OCI-LY1 (cell line): ENCODE measurements at regions not wholly inside any gene's neighbourhood (a gene's known extent, or its start where the extent isn't known, plus 50 kb on each side); places are given as distances from the start of the nearest gene placed in this dataset.

Experiments
- H2AFZ ChIP-seq: fragments of 200-600 bp; sonication (generic), shearing (Covaris generic); 2 replicates; pipeline ENCODE4 v1.6.0; 2014; ENCODE audit warnings: antibody characterized with exemption, mild to moderate bottlenecking, low read length
- H3F3A ChIP-seq: fragments of 200-600 bp; sonication (generic), shearing (Covaris generic); 2 replicates; pipeline ENCODE4 v1.6.0; 2014; ENCODE audit warnings: mild to moderate bottlenecking, antibody characterized with exemption, low read length, moderate library complexity; ENCODE audit not compliant: insufficient read depth
- H3K27ac ChIP-seq: fragments of 200-600 bp; sonication (generic); 2 replicates; pipeline ENCODE4 v1.5.1; 2014; ENCODE audit warnings: low read length, mixed run types, mild to moderate bottlenecking, low read depth; ENCODE audit not compliant: poor library complexity, severe bottlenecking
- H3K27me3 ChIP-seq: fragments of 200-600 bp; sonication (generic); 2 replicates; pipeline ENCODE4 v1.6.0; 2014; ENCODE audit warnings: antibody characterized with exemption, mild to moderate bottlenecking, low read length, moderate library complexity; ENCODE audit not compliant: insufficient read depth
- H3K36me3 ChIP-seq: fragments of 200-600 bp; sonication (generic); 2 replicates; pipeline ENCODE4 v1.6.1; 2014; ENCODE audit warnings: mild to moderate bottlenecking, antibody characterized with exemption, low read length, moderate library complexity, mixed read lengths; ENCODE audit not compliant: insufficient read depth
- H3K4me1 ChIP-seq: fragments of 200-600 bp; sonication (generic); 2 replicates; pipeline ENCODE4 v1.5.1; 2014; ENCODE audit warnings: mild to moderate bottlenecking, low read length, moderate library complexity; ENCODE audit not compliant: insufficient read depth, severe bottlenecking
- H3K4me2 ChIP-seq: fragments of 200-600 bp; sonication (generic), shearing (Covaris generic); 2 replicates; pipeline ENCODE4 v1.6.1; 2014; ENCODE audit warnings: low read length
- H3K4me3 ChIP-seq: fragments of 200-600 bp; sonication (generic); 2 replicates; pipeline ENCODE4 v1.5.1; 2014; ENCODE audit warnings: low read length, low read depth, mild to moderate bottlenecking, mixed read lengths; ENCODE audit not compliant: poor library complexity, severe bottlenecking
- H3K79me2 ChIP-seq: fragments of 200-600 bp; shearing (Covaris generic); 2 replicates; pipeline ENCODE4 v1.6.1; 2016; ENCODE audit warnings: mixed run types, low read length, mixed read lengths; ENCODE audit not compliant: insufficient read depth
- H3K9ac ChIP-seq: fragments of 200-600 bp; sonication (generic), shearing (Covaris generic); 2 replicates; pipeline ENCODE4 v1.6.1; 2014; ENCODE audit warnings: mild to moderate bottlenecking, low read length, mixed read lengths
- H3K9me2 ChIP-seq: fragments of 200-600 bp; sonication (generic), shearing (Covaris generic); 2 replicates; pipeline ENCODE4 v1.6.1; 2014; ENCODE audit warnings: low read depth, mild to moderate bottlenecking, low read length, mixed read lengths
- H3K9me3 ChIP-seq: fragments of 200-600 bp; shearing (Covaris generic); 2 replicates; pipeline ENCODE4 v1.6.1; 2014; ENCODE audit warnings: low read length, mixed read lengths
- H4K20me1 ChIP-seq: fragments of 200-600 bp; sonication (generic), shearing (Covaris generic); 2 replicates; pipeline ENCODE4 v1.6.0; 2016; ENCODE audit warnings: mild to moderate bottlenecking, low read length; ENCODE audit not compliant: insufficient read depth
- CTCF ChIP-seq: fragments of 200-600 bp; sonication (generic), shearing (Covaris generic); IDR thresholded peaks from 2 replicates; pipeline ENCODE4 v1.5.1; 2017; ENCODE audit warnings: mild to moderate bottlenecking, antibody characterized with exemption, low read length, moderate library complexity, mixed read lengths
- EZH2 ChIP-seq: fragments of 200-600 bp; sonication (generic), shearing (Covaris generic); IDR thresholded peaks from 2 replicates; pipeline ENCODE4 v1.8.0; 2017; ENCODE audit warnings: borderline replicate concordance, mixed run types, mild to moderate bottlenecking, antibody characterized with exemption, low read length, moderate library complexity, mixed read lengths

DNA sequence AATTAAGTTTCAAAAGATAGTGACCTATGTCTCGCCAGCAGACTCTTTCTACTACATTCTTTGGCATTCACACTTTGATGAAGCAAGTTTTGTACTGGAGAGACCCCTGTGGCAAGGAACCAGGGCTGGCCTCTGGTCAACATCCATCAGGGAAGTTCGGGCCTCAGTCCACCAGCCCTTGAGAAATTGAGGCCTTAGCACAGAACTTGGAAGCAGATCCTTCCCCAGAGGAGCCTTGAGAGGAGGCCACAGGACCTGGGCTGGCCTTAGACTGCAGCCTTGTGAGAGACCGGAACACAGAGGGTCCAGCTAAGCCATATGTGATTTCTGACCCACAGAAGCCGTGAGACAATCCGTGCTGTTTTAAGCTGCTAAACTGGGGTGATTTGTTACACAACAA is 317.9 kb downstream of the ZSWIM6 start:
- Histone ChIP-seq H3K4me3 (no peak overlapping the region), H3K79me2 (no peaks in the 10 kb centered on the region), H3K4me2 (no peak overlapping the region), H3F3A (no peaks in the 10 kb centered on the region), H3K9me3 (no peaks in the 10 kb centered on the region), H3K27me3 (no peaks in the 10 kb centered on the region), H4K20me1 (no peaks in the 10 kb centered on the region), H3K36me3 (no peaks in the 10 kb centered on the region), H3K27ac (no peak overlapping the region), H2AFZ (no peak overlapping the region), H3K4me1 (no peaks in the 10 kb centered on the region), H3K9ac (no peak overlapping the region), H3K9me2 (no peaks in the 10 kb centered on the region)
- TF ChIP-seq EZH2 (no peak), CTCF (no peak)

DNA sequence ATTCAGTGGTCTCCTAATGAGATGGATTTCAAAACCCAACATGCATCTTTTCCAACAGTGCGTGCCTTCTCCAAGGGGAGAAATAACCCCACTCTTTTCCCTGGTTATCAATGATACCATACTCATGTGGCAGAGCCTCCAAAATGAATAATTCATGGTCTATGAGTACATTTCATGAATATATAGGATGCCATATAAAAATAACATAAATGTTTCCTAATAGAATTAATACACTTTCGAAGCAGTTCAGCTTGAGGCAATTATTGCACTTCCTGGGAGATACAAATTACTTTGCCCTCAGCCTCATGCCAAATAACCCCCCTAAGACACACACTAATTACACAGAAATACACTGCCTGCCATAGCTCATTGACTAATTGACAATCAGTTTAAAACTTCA is 318.6 kb downstream of the ZSWIM6 start:
- no peak overlapping the region for H2AFZ ChIP-seq
- H4K20me1 ChIP-seq: no peaks in the 10 kb centered on the region
- no peak for TF ChIP-seq CTCF
- no peak for TF ChIP-seq EZH2
- H3K4me1 ChIP-seq: no peaks in the 10 kb centered on the region
- H3K27me3 ChIP-seq: no peaks in the 10 kb centered on the region
- H3K4me2 ChIP-seq: no peak overlapping the region
- H3K27ac ChIP-seq: no peak overlapping the region
- no peaks in the 10 kb centered on the region for H3K36me3 ChIP-seq
- no peaks in the 10 kb centered on the region for H3F3A ChIP-seq
- no peaks in the 10 kb centered on the region for H3K79me2 ChIP-seq
- no peak overlapping the region for H3K4me3 ChIP-seq
- no peak overlapping the region for H3K9ac ChIP-seq
- H3K9me2 ChIP-seq: no peaks in the 10 kb centered on the region
- no peaks in the 10 kb centered on the region for H3K9me3 ChIP-seq

- Histone ChIP-seq H3K79me2 (no peaks in the 10 kb centered on the region), H3K4me1 (no peaks in the 10 kb centered on the region), H3K4me3 (no peak overlapping the region), H3K9me3 (no peaks in the 10 kb centered on the region), H3K27me3 (no peaks in the 10 kb centered on the region), H3K4me2 (no peak overlapping the region), H3K9me2 (no peaks in the 10 kb centered on the region), H4K20me1 (no peaks in the 10 kb centered on the region), H3F3A (no peaks in the 10 kb centered on the region), H2AFZ (no peak overlapping the region), H3K27ac (no peak overlapping the region), H3K9ac (no peak overlapping the region), H3K36me3 (no peaks in the 10 kb centered on the region)
- TF ChIP-seq EZH2 (no peak), CTCF (no peak)
These were observed 319.1 kb downstream of the ZSWIM6 start for GRCh38 chr5:61651195-61651594.
